PC-3 (cell line): ENCODE measurements at regions not wholly inside any gene's neighbourhood (a gene's known extent, or its start where the extent isn't known, plus 50 kb on each side); places are given as distances from the start of the nearest gene placed in this dataset.

Source experiments
- CTCF ChIP-seq: fragments of 300-600 bp; sonication (generic); conservative IDR thresholded peaks from 2 replicates; pipeline ENCODE4 v1.5.1; 2017; ENCODE audit warnings: antibody characterized with exemption, low read depth, mild to moderate bottlenecking, low read length
- EZH2 ChIP-seq: fragments of 300-600 bp; sonication (generic); IDR thresholded peaks from one replicate; pipeline ENCODE4 v1.6.1; 2017; ENCODE audit warnings: antibody characterized with exemption, mild to moderate bottlenecking, low read length; ENCODE audit not compliant: unreplicated experiment
- EZH2phosphoT487 ChIP-seq: fragments of 300-600 bp; sonication (generic); IDR thresholded peaks from 2 replicates; pipeline ENCODE4 v1.6.1; 2018; ENCODE audit warnings: mild to moderate bottlenecking, antibody characterized with exemption, low read length, borderline replicate concordance

GRCh38 chr16:64499211-64499610, 622.7 kb downstream of the CDH11 start:
- TF ChIP-seq EZH2: no peak
- no peak for TF ChIP-seq CTCF
- no peak for TF ChIP-seq EZH2phosphoT487
